ENCODE measurements at regions not wholly inside any gene's neighbourhood (a gene's known extent, or its start where the extent isn't known, plus 50 kb on each side); places are given as distances from the start of the nearest gene placed in this dataset.

GRCh38 chr4:1559896-1560650, 124.0 kb downstream of the FAM53A start:
- no peak for TF ChIP-seq CTCF (IDR thresholded peaks at IDR 0.05)
- TF ChIP-seq EZH2 (IDR thresholded peaks at IDR 0.05; ENCODE audit: borderline replicate concordance, insufficient read depth, low read depth, low read length, poor library complexity, severe bottlenecking) = no peak
